Adrenal gland (tissue), 5 donors: ENCODE measurements at regions not wholly inside any gene's neighbourhood (a gene's known extent, or its start where the extent isn't known, plus 50 kb on each side); places are given as distances from the start of the nearest gene placed in this dataset.

Source experiments
- POLR2A ChIP-seq, 2 donors: fragments of 450-650 bp; IDR thresholded peaks; one replicate each; pipeline ENCODE4 v1.6.1; 2017; ENCODE audit warnings: antibody characterized with exemption in 2 of 2, mild to moderate bottlenecking in 2 of 2, moderate library complexity in 1 of 2
- TF ChIP-seq, protein P1 (sequence below), 6 experiments: fragments of 450-650 bp in 4 of 6; fragments of 200-600 bp in 2 of 6; sonication (generic) in 1 of 6; IDR thresholded peaks; 1 replicate in 5 of 6; 2 replicates in 1 of 6; pipeline versions ENCODE4 v1.5.1 to v1.8.0; 2016 to 2021; ENCODE audit warnings: antibody characterized with exemption in 6 of 6, mild to moderate bottlenecking in 2 of 6, moderate library complexity in 1 of 6
- donor health status: DM: no; HTN: no; CAD: no.

- TF ChIP-seq, protein P1, sequence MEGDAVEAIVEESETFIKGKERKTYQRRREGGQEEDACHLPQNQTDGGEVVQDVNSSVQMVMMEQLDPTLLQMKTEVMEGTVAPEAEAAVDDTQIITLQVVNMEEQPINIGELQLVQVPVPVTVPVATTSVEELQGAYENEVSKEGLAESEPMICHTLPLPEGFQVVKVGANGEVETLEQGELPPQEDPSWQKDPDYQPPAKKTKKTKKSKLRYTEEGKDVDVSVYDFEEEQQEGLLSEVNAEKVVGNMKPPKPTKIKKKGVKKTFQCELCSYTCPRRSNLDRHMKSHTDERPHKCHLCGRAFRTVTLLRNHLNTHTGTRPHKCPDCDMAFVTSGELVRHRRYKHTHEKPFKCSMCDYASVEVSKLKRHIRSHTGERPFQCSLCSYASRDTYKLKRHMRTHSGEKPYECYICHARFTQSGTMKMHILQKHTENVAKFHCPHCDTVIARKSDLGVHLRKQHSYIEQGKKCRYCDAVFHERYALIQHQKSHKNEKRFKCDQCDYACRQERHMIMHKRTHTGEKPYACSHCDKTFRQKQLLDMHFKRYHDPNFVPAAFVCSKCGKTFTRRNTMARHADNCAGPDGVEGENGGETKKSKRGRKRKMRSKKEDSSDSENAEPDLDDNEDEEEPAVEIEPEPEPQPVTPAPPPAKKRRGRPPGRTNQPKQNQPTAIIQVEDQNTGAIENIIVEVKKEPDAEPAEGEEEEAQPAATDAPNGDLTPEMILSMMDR (IDR thresholded peaks at IDR 0.05): no peak
- no peak for TF ChIP-seq POLR2A (IDR thresholded peaks at IDR 0.05)
Observed at GRCh38 chr11:28476049-28476448, 367.9 kb downstream of the METTL15 start.
